SU-DHL-6 (cell line): ENCODE measurements at regions not wholly inside any gene's neighbourhood (a gene's known extent, or its start where the extent isn't known, plus 50 kb on each side); places are given as distances from the start of the nearest gene placed in this dataset.

ENCODE experiments used
- H2AFZ ChIP-seq: fragments of 200-600 bp; sonication (generic); 2 replicates; pipeline ENCODE4 v1.6.1; 2014; ENCODE audit warnings: low read depth, mild to moderate bottlenecking, moderate library complexity, mixed read lengths, antibody characterized with exemption, low read length; ENCODE audit not compliant: severe bottlenecking
- H3F3A ChIP-seq: fragments of 200-600 bp; shearing (Covaris generic); 2 replicates; pipeline ENCODE4 v1.6.0; 2016; ENCODE audit warnings: antibody characterized with exemption, mild to moderate bottlenecking; ENCODE audit not compliant: insufficient read depth
- H3K27ac ChIP-seq: fragments of 200-600 bp; sonication (generic); 2 replicates; pipeline ENCODE4 v1.5.1; 2016; ENCODE audit warnings: low read depth, mild to moderate bottlenecking, low read length, moderate library complexity, mixed read lengths
- H3K27me3 ChIP-seq: fragments of 200-600 bp; sonication (generic), shearing (Covaris generic); 2 replicates; pipeline ENCODE4 v1.6.0; 2014; ENCODE audit warnings: mild to moderate bottlenecking, low read length
- H3K36me3 ChIP-seq: fragments of 200-600 bp; sonication (generic); 2 replicates; pipeline ENCODE4 v1.6.1; 2014; ENCODE audit warnings: mild to moderate bottlenecking, low read length, mixed read lengths
- H3K4me2 ChIP-seq: fragments of 300-600, 200-600 bp; shearing (Covaris generic), sonication (generic); 2 replicates; pipeline ENCODE4 v1.6.0; 2014; ENCODE audit warnings: low read length, low read depth, mild to moderate bottlenecking; ENCODE audit not compliant: poor library complexity, severe bottlenecking
- H3K4me3 ChIP-seq: fragments of 200-600 bp; sonication (generic); 2 replicates; pipeline ENCODE4 v1.5.1; 2014; ENCODE audit warnings: antibody characterized with exemption, low read length, mild to moderate bottlenecking, mixed read lengths; ENCODE audit not compliant: insufficient read depth, poor library complexity, severe bottlenecking
- H3K79me2 ChIP-seq: fragments of 200-600 bp; sonication (generic); 2 replicates; pipeline ENCODE4 v1.6.1; 2014; ENCODE audit warnings: mild to moderate bottlenecking, low read length, moderate library complexity; ENCODE audit not compliant: insufficient read depth
- H3K9ac ChIP-seq: fragments of 200-600 bp; sonication (generic); 2 replicates; pipeline ENCODE4 v1.7.0; 2014; ENCODE audit warnings: mild to moderate bottlenecking, low read length
- H3K9me2 ChIP-seq: fragments of 200-600 bp; sonication (generic); replicated peaks from 2 replicates; pipeline ENCODE4 v1.6.1; 2014; ENCODE audit warnings: low read length; ENCODE audit not compliant: insufficient read depth
- H3K9me3 ChIP-seq: fragments of 200-600 bp; sonication (generic); 2 replicates; pipeline ENCODE4 v1.6.1; 2014; ENCODE audit warnings: low read length, mixed read lengths; ENCODE audit not compliant: insufficient read depth
- H4K20me1 ChIP-seq: fragments of 200-600 bp; sonication (generic); 2 replicates; pipeline ENCODE4 v1.6.1; 2014; ENCODE audit warnings: low read depth, mild to moderate bottlenecking, antibody characterized with exemption, low read length, moderate library complexity, mixed read lengths
- EZH2phosphoT487 ChIP-seq: fragments of 200-600 bp; sonication (generic), shearing (Covaris generic); conservative IDR thresholded peaks from 2 replicates; pipeline ENCODE4 v1.6.1; 2018; ENCODE audit warnings: mild to moderate bottlenecking, antibody characterized with exemption, low read length, moderate library complexity, mixed read lengths
- TF ChIP-seq, protein P1 (sequence below): fragments of 200-600 bp; sonication (generic); IDR thresholded peaks from one replicate; pipeline ENCODE4 v1.5.1; 2017; ENCODE audit warnings: antibody characterized with exemption, mild to moderate bottlenecking, low read length, moderate library complexity; ENCODE audit not compliant: insufficient read depth, poor library complexity, severe bottlenecking

DNA sequence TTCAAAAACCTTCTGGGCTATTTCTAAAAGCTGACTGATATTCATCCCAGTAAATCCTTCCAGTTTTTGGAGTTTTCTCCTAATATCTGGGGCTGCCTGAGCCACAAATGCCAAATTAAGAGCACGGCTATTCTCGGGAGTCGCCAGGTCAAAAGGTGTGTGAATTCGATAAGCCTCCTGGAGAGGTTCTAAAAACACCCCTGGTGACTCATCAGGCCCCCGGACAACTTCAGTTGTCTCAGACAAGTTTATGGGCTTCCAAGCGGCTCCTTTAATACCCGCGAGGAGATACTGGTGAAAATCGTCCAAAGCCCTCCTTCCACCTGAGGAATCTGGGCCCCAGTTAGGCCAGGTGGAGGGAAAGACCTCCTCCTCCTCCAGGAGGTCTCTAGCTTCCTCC is 677.1 kb downstream of the TMEM121 start:
- Histone ChIP-seq H3K79me2 (no peaks in the 10 kb centered on the region), H3K36me3 (no peaks in the 10 kb centered on the region), H3K9me3 (no peaks in the 10 kb centered on the region), H2AFZ (no peak overlapping the region), H3K4me2 (no peak overlapping the region), H3F3A (no peaks in the 10 kb centered on the region), H3K9me2 (no peaks in the 10 kb centered on the region), H3K9ac (no peak overlapping the region), H3K4me3 (no peak overlapping the region), H4K20me1 (no peaks in the 10 kb centered on the region), H3K27ac (no peak overlapping the region), H3K27me3 (no peaks in the 10 kb centered on the region)
- no peak for TF ChIP-seq EZH2phosphoT487
- TF ChIP-seq, protein P1, sequence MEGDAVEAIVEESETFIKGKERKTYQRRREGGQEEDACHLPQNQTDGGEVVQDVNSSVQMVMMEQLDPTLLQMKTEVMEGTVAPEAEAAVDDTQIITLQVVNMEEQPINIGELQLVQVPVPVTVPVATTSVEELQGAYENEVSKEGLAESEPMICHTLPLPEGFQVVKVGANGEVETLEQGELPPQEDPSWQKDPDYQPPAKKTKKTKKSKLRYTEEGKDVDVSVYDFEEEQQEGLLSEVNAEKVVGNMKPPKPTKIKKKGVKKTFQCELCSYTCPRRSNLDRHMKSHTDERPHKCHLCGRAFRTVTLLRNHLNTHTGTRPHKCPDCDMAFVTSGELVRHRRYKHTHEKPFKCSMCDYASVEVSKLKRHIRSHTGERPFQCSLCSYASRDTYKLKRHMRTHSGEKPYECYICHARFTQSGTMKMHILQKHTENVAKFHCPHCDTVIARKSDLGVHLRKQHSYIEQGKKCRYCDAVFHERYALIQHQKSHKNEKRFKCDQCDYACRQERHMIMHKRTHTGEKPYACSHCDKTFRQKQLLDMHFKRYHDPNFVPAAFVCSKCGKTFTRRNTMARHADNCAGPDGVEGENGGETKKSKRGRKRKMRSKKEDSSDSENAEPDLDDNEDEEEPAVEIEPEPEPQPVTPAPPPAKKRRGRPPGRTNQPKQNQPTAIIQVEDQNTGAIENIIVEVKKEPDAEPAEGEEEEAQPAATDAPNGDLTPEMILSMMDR: no peak

DNA sequence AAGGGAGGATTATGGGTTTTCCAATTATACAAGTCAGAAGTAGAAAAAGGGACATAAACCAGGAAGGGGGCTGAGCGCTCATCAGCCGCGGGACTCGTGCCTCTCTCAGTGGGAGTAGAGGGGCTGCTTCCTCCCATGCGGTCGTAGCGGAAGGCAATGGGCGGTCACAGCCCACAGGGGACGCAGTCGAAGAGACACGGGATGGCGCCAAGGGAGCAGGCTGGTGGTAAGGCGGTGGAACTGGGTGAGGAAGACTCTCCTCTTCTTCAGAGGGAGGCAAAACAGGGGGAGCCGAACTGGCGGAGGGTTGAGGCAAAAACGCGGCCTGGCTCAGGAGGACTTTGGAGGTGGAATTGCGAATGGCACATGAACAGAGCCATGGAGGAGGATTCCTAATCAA is 677.7 kb downstream of the TMEM121 start:
- H3K9me3 ChIP-seq: no peaks in the 10 kb centered on the region
- H3K36me3 ChIP-seq: no peaks in the 10 kb centered on the region
- H3K79me2 ChIP-seq: no peaks in the 10 kb centered on the region
- TF ChIP-seq, protein P1: no peak
- no peak for TF ChIP-seq EZH2phosphoT487
- H3K9ac ChIP-seq: no peak overlapping the region
- no peak overlapping the region for H3K27ac ChIP-seq
- no peaks in the 10 kb centered on the region for H3F3A ChIP-seq
- H2AFZ ChIP-seq: no peak overlapping the region
- no peak overlapping the region for H3K4me3 ChIP-seq
- H4K20me1 ChIP-seq: no peaks in the 10 kb centered on the region
- no peaks in the 10 kb centered on the region for H3K9me2 ChIP-seq
- no peaks in the 10 kb centered on the region for H3K27me3 ChIP-seq
- no peak overlapping the region for H3K4me2 ChIP-seq

DNA sequence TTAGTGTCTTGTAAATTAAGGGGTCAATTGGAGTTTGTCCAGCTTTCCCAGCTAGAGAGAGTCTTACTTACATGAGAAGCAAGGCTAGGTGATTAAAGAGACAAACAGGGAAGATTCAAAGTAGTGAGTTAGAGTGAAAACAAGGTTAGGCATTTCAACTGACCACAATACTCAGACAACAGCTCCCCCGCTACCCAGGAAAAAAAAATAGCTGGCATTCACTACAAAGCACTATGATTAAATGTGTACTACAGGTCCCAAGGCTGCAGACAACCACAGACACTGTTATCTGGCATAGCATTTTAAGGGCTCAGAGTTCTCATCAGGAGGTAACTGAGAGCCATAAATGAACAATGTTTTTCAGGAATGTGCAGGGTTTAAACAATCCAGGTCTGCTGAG is 680.9 kb downstream of the TMEM121 start:
- Histone ChIP-seq H3F3A (no peaks in the 10 kb centered on the region), H3K4me2 (no peak overlapping the region), H4K20me1 (no peaks in the 10 kb centered on the region), H3K4me3 (no peak overlapping the region), H3K9ac (no peak overlapping the region), H2AFZ (no peak overlapping the region), H3K27me3 (no peaks in the 10 kb centered on the region), H3K9me2 (no peaks in the 10 kb centered on the region), H3K79me2 (no peaks in the 10 kb centered on the region), H3K27ac (no peak overlapping the region), H3K9me3 (no peaks in the 10 kb centered on the region), H3K36me3 (no peaks in the 10 kb centered on the region)
- TF ChIP-seq EZH2phosphoT487: no peak
- TF ChIP-seq, protein P1: no peak

DNA sequence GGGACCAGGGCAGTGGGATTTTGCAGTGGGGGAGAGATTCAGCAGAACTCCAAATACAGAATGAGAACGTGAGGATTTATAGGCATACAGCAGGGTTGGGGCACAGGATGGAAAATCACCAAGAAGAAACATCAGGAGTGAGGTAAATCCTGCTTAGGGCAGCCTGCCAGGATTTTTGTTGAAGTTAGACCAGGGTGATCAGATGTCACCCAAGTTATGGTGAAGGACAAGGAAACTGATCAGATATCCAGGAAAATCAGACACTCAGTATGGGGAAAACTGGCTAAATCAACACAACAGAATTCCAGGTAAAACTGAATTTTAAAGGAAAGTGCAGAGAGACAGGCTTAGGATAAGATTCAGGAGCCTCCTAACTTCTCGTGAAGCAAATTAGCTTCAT is 682.4 kb downstream of the TMEM121 start:
- no peaks in the 10 kb centered on the region for H4K20me1 ChIP-seq
- H3K27ac ChIP-seq: no peak overlapping the region
- H3K9me3 ChIP-seq: no peaks in the 10 kb centered on the region
- H3F3A ChIP-seq: no peaks in the 10 kb centered on the region
- H3K4me3 ChIP-seq: no peak overlapping the region
- H2AFZ ChIP-seq: no peak overlapping the region
- H3K9ac ChIP-seq: no peak overlapping the region
- H3K36me3 ChIP-seq: no peaks in the 10 kb centered on the region
- H3K79me2 ChIP-seq: no peaks in the 10 kb centered on the region
- no peaks in the 10 kb centered on the region for H3K27me3 ChIP-seq
- TF ChIP-seq EZH2phosphoT487: no peak
- TF ChIP-seq, protein P1: no peak
- no peak overlapping the region for H3K4me2 ChIP-seq
- H3K9me2 ChIP-seq: no peaks in the 10 kb centered on the region
